ENCODE measurements at regions not wholly inside any gene's neighbourhood (a gene's known extent, or its start where the extent isn't known, plus 50 kb on each side); places are given as distances from the start of the nearest gene placed in this dataset.
"Not testable (repeated sequence)": the region's sequence is repeated elsewhere in the genome, so short reads cannot be mapped to it uniquely, and the experiment has no call there.

DNA sequence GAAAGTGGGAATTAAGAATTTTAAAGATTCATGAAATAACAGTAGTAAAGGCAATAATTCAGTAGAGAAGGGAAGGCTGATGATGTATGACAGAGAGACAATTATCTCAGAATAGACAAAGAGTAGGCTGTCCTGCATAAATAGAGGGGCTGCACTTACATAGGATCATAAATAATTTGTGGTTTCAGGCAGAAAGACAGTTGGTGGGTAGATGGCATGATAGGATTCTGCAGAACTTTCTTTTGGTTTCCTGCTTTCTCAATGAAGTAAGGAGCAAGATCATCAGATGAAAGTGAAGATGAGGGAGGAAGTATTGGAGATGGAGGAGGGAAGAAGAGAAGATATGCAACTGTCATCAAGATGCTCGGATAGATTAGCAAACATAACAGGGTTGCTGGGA lies 604.9 kb upstream of the ZFP42 start:
- no peak overlapping the region for H3K4me3 ChIP-seq
- DNase-seq (no peak), ATAC-seq (ENCODE audit: insufficient read depth, low FRiP score) (no peak)
- 83 to 92% methylated on average over 1 of the region's 1 CpG for WGBS, 2 donors
- H3K9me3 ChIP-seq (ENCODE audit: control insufficient read depth in 4 of 4, insufficient read depth in 3 of 4, low read length in 3 of 4), result no peaks in the 10 kb centered on the region
- H3K36me3 ChIP-seq (ENCODE audit: control insufficient read depth in 4 of 4, insufficient read depth in 4 of 4, low read length in 4 of 4), result no peaks in the 10 kb centered on the region
- H3K27me3 ChIP-seq (ENCODE audit: control insufficient read depth in 3 of 3, insufficient read depth in 3 of 3, low read length in 2 of 3), result no peaks in the 10 kb centered on the region
- H3K27ac ChIP-seq (ENCODE audit: low read depth in 1 of 2, low read length in 1 of 2), result no peak overlapping the region
- H3K4me1 ChIP-seq (ENCODE audit: control insufficient read depth in 5 of 5, insufficient read depth in 5 of 5, low read length in 5 of 5), result no peaks in the 10 kb centered on the region
- no peak overlapping the region for H3K9ac ChIP-seq (ENCODE audit: insufficient read depth in 1 of 2, low read length in 2 of 2)
- TF ChIP-seq, protein P1, sequence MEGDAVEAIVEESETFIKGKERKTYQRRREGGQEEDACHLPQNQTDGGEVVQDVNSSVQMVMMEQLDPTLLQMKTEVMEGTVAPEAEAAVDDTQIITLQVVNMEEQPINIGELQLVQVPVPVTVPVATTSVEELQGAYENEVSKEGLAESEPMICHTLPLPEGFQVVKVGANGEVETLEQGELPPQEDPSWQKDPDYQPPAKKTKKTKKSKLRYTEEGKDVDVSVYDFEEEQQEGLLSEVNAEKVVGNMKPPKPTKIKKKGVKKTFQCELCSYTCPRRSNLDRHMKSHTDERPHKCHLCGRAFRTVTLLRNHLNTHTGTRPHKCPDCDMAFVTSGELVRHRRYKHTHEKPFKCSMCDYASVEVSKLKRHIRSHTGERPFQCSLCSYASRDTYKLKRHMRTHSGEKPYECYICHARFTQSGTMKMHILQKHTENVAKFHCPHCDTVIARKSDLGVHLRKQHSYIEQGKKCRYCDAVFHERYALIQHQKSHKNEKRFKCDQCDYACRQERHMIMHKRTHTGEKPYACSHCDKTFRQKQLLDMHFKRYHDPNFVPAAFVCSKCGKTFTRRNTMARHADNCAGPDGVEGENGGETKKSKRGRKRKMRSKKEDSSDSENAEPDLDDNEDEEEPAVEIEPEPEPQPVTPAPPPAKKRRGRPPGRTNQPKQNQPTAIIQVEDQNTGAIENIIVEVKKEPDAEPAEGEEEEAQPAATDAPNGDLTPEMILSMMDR (IDR thresholded peaks at IDR 0.05; ENCODE audit: control extremely low read depth, extremely low read depth), result no peak

DNA sequence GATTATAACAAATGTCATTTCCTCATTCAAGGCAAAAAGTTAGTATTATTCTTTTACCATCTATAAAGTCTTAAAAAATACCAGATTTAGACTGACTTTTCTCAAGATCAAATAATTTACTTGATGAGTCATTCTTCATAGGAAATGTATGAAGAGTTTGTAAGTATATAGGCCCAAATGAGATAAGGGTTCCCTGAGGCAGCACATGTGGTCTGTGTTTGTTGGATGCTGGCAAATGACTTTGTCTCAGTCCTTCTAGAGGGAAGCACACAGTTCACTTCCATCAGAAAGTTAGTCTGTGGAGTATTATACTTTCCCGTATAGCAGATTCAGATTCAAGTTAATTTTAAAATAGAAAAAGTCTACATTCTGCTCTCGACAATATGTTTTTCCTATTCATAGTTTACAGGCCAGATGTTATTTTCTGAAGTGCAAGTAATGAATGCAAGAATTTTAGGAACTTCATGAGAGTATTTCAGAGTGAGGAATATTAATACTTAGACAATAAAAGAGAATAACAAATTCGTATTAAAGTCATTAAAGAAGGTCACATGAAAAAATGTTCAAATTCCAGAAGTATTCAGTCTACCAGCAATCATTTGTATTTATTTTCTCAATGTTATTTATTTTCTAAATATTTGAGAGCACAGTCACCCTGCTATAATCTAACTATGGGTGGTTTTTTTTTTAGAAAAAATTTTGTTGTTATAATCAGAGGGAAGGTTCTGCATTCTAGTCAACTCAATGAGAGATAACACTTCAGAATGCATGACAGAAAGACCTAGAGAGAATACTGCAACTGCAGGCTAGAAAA lies 601.8 kb upstream of the ZFP42 start:
- DNase-seq (no peak), ATAC-seq (ENCODE audit: insufficient read depth, low FRiP score) (no peak)
- TF ChIP-seq, protein P1 (IDR thresholded peaks at IDR 0.05; ENCODE audit: control extremely low read depth, extremely low read depth), result no peak
- WGBS, 2 donors, result 75 to 80% methylated on average over 3 of the region's 3 CpGs
- H3K27me3 ChIP-seq (ENCODE audit: control insufficient read depth in 3 of 3, insufficient read depth in 3 of 3, low read length in 2 of 3), result no peaks in the 10 kb centered on the region
- H3K9me3 ChIP-seq (ENCODE audit: control insufficient read depth in 4 of 4, insufficient read depth in 3 of 4, low read length in 3 of 4), result no peaks in the 10 kb centered on the region
- H3K4me3 ChIP-seq, result no peak overlapping the region
- no peaks in the 10 kb centered on the region for H3K36me3 ChIP-seq (ENCODE audit: control insufficient read depth in 4 of 4, insufficient read depth in 4 of 4, low read length in 4 of 4)
- no peak overlapping the region for H3K9ac ChIP-seq (ENCODE audit: insufficient read depth in 1 of 2, low read length in 2 of 2)
- no peaks in the 10 kb centered on the region for H3K4me1 ChIP-seq (ENCODE audit: control insufficient read depth in 5 of 5, insufficient read depth in 5 of 5, low read length in 5 of 5)
- H3K27ac ChIP-seq (ENCODE audit: low read depth in 1 of 2, low read length in 1 of 2), result no peak overlapping the region

DNA sequence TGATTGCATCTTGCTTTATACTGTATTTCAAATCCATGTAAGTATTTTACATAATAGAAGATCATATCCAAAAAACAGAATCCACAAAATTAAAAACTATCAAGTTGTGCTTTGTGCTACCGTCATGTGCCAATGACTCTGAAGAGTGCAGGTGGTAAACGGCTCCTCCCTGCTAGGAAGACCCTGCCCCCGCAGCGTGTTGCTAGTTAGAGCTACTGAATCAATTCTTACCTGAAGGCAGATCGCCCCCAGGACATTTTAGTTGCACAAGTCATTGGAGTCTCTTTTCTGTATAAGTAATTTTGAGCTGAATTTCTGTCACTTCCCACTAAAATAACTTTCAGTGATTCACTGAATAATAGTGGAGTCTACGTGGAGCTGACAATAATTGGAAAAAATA lies 599.5 kb upstream of the ZFP42 start:
- no peak for ATAC-seq (ENCODE audit: insufficient read depth, low FRiP score)
- WGBS, 2 donors, result 83 to 86% methylated on average over 6 of the region's 6 CpGs

DNA sequence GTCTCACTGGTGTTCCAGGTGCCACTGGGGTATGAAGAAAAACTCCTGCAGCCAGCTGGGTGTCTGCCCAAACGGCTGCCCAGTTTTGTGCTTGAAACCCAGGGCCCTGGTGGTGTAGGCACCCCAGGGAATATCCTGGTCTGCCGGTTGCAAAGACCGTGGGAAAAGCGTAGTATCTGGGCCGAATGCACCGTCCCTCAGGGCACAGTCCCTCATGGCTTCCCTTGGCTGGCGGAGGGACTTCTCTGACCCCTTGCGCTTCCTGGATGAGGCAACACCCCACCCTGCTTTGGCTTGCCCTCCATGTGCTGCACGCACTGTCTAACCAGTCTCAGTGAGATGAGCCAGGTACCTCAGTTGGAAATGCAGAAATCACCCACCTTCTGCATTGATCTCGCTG lies 587.1 kb upstream of the ZFP42 start:
- not testable (repeated sequence) for H3K4me3 ChIP-seq; H3K27me3 ChIP-seq (ENCODE audit: control insufficient read depth in 3 of 3, insufficient read depth in 3 of 3, low read length in 2 of 3); H3K4me1 ChIP-seq (ENCODE audit: control insufficient read depth in 5 of 5, insufficient read depth in 5 of 5, low read length in 5 of 5); H3K36me3 ChIP-seq (ENCODE audit: control insufficient read depth in 4 of 4, insufficient read depth in 4 of 4, low read length in 4 of 4); DNase-seq; ATAC-seq (ENCODE audit: insufficient read depth, low FRiP score); H3K9ac ChIP-seq (ENCODE audit: insufficient read depth in 1 of 2, low read length in 2 of 2); H3K9me3 ChIP-seq (ENCODE audit: control insufficient read depth in 4 of 4, insufficient read depth in 3 of 4, low read length in 3 of 4); H3K27ac ChIP-seq (ENCODE audit: low read depth in 1 of 2, low read length in 1 of 2)
- 90 to 92% methylated on average over 10 of the region's 10 CpGs for WGBS, 2 donors

More for the DNA sequence above, 599.5 kb upstream of the ZFP42 start:
- Histone ChIP-seq H3K9me3 (ENCODE audit: control insufficient read depth in 4 of 4, insufficient read depth in 3 of 4, low read length in 3 of 4) (no peaks in the 10 kb centered on the region), H3K27ac (ENCODE audit: low read depth in 1 of 2, low read length in 1 of 2) (no peak overlapping the region), H3K4me3 (no peak overlapping the region), H3K27me3 (ENCODE audit: control insufficient read depth in 3 of 3, insufficient read depth in 3 of 3, low read length in 2 of 3) (no peaks in the 10 kb centered on the region), H3K9ac (ENCODE audit: insufficient read depth in 1 of 2, low read length in 2 of 2) (no peak overlapping the region), H3K36me3 (ENCODE audit: control insufficient read depth in 4 of 4, insufficient read depth in 4 of 4, low read length in 4 of 4) (no peaks in the 10 kb centered on the region), H3K4me1 (ENCODE audit: control insufficient read depth in 5 of 5, insufficient read depth in 5 of 5, low read length in 5 of 5) (no peaks in the 10 kb centered on the region)
- DNase-seq, result no peak
- TF ChIP-seq, protein P1 (IDR thresholded peaks at IDR 0.05; ENCODE audit: control extremely low read depth, extremely low read depth), result no peak
